HEK293 (cell line): ENCODE measurements at regions not wholly inside any gene's neighbourhood (a gene's known extent, or its start where the extent isn't known, plus 50 kb on each side); places are given as distances from the start of the nearest gene placed in this dataset.

Source experiments
- HOXA7 ChIP-seq: sonication (generic); formaldehyde crosslinking; IDR thresholded peaks from 2 replicates; pipeline ENCODE4 v1.8.1; 2022; ENCODE audit warnings: missing genetic modification reagents, borderline replicate concordance
- MZF1 ChIP-seq: fragments of 450-650 bp; formaldehyde crosslinking; IDR thresholded peaks from 2 replicates; pipeline ENCODE4 v1.5.1; 2017; ENCODE audit warnings: missing biosample characterization, missing genetic modification characterization, borderline replicate concordance
- WT1 ChIP-seq: fragments of 450-650 bp; formaldehyde crosslinking; IDR thresholded peaks from 2 replicates; pipeline ENCODE4 v1.5.1; 2016; ENCODE audit warnings: missing biosample characterization, missing genetic modification characterization
- YY1 ChIP-seq: fragments of 450-650 bp; formaldehyde crosslinking; IDR thresholded peaks from 2 replicates; pipeline ENCODE4 v1.5.1; 2018; ENCODE audit warnings: missing biosample characterization, missing genetic modification characterization
- ZBTB20 ChIP-seq: fragments of 450-650 bp; formaldehyde crosslinking; IDR thresholded peaks from 2 replicates; pipeline ENCODE4 v1.5.1; 2016; ENCODE audit warnings: missing biosample characterization, missing genetic modification characterization
- ZFP37 ChIP-seq: fragments of 450-650 bp; formaldehyde crosslinking; IDR thresholded peaks from 2 replicates; pipeline ENCODE4 v1.5.1; 2016; ENCODE audit warnings: missing biosample characterization, missing genetic modification characterization
- ZNF155 ChIP-seq: fragments of 450-650 bp; formaldehyde crosslinking; IDR thresholded peaks from 2 replicates; pipeline ENCODE4 v1.5.1; 2016; ENCODE audit warnings: missing biosample characterization, missing genetic modification characterization
- ZNF274 ChIP-seq, 2 experiments: fragments of 200-500 bp in 1 of 2; fragments of 450-650 bp in 1 of 2; sonication (Bioruptor generic) in 1 of 2; formaldehyde crosslinking in 1 of 2; IDR thresholded peaks; 2 replicates each; pipeline versions ENCODE4 v1.5.1 to v1.6.1; 2014 to 2016; ENCODE audit warnings: borderline replicate concordance in 1 of 2, inconsistent platforms in 1 of 2, low read length in 1 of 2, missing biosample characterization in 1 of 2, missing genetic modification characterization in 1 of 2
- ZNF354C ChIP-seq: fragments of 450-650 bp; formaldehyde crosslinking; IDR thresholded peaks from 2 replicates; pipeline ENCODE4 v1.5.1; 2016; ENCODE audit warnings: missing biosample characterization, missing genetic modification characterization, low read depth, borderline replicate concordance
- ZNF660 ChIP-seq: fragments of 450-650 bp; IDR thresholded peaks from 2 replicates; pipeline ENCODE4 v1.5.1; 2018; ENCODE audit warnings: missing biosample characterization, mild to moderate bottlenecking, missing genetic modification characterization
- ZNF76 ChIP-seq: fragments of 450-650 bp; formaldehyde crosslinking; IDR thresholded peaks from 2 replicates; pipeline ENCODE4; 2016; ENCODE audit warnings: low read depth, missing biosample characterization, missing genetic modification characterization, borderline replicate concordance
- TF ChIP-seq, protein P1 (sequence below): fragments of 450-650 bp; formaldehyde crosslinking; IDR thresholded peaks from 2 replicates; pipeline ENCODE4 v1.5.1; 2016; ENCODE audit warnings: missing biosample characterization, missing genetic modification characterization
- TF ChIP-seq, protein P2 (sequence below): fragments of 450-650 bp; formaldehyde crosslinking; IDR thresholded peaks from 2 replicates; pipeline ENCODE4 v1.5.1; 2016; ENCODE audit warnings: missing biosample characterization, missing genetic modification characterization

DNA sequence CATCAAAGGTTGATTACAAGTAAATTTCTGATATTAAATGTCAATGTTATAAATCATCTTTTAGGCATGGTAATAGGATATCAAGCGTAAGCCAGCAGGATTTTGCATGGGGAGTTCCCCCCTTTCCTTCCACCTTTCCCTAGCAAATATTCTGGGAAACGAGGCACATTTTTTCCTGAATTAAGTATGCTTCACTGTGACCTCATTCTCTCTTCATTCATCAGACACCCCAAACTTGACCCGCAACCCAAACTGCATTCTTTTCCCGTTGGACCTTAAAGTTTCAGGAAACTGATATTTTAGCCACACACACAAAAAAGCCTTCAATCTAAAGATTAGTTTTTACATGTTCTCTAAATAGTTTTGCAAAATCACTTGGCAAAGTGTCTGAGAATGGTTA is 214.5 kb upstream of the CTAGE1 start:
- no peak for TF ChIP-seq ZNF76 (tag by site-specific recombination)
- TF ChIP-seq ZNF660 (tag by site-specific recombination) = no peak
- TF ChIP-seq, protein P1, sequence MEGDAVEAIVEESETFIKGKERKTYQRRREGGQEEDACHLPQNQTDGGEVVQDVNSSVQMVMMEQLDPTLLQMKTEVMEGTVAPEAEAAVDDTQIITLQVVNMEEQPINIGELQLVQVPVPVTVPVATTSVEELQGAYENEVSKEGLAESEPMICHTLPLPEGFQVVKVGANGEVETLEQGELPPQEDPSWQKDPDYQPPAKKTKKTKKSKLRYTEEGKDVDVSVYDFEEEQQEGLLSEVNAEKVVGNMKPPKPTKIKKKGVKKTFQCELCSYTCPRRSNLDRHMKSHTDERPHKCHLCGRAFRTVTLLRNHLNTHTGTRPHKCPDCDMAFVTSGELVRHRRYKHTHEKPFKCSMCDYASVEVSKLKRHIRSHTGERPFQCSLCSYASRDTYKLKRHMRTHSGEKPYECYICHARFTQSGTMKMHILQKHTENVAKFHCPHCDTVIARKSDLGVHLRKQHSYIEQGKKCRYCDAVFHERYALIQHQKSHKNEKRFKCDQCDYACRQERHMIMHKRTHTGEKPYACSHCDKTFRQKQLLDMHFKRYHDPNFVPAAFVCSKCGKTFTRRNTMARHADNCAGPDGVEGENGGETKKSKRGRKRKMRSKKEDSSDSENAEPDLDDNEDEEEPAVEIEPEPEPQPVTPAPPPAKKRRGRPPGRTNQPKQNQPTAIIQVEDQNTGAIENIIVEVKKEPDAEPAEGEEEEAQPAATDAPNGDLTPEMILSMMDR (tag by site-specific recombination) = no peak
- TF ChIP-seq MZF1 (tag by site-specific recombination) = no peak
- TF ChIP-seq, protein P2, sequence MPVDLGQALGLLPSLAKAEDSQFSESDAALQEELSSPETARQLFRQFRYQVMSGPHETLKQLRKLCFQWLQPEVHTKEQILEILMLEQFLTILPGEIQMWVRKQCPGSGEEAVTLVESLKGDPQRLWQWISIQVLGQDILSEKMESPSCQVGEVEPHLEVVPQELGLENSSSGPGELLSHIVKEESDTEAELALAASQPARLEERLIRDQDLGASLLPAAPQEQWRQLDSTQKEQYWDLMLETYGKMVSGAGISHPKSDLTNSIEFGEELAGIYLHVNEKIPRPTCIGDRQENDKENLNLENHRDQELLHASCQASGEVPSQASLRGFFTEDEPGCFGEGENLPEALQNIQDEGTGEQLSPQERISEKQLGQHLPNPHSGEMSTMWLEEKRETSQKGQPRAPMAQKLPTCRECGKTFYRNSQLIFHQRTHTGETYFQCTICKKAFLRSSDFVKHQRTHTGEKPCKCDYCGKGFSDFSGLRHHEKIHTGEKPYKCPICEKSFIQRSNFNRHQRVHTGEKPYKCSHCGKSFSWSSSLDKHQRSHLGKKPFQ (tag by site-specific recombination) = no peak
- TF ChIP-seq HOXA7 (CRISPR knock-in tag) = no peak
- TF ChIP-seq ZBTB20 (tag by site-specific recombination) = no peak
- TF ChIP-seq WT1 = no peak
- TF ChIP-seq ZNF274 (IDR thresholded peaks at IDR 0.05; ENCODE audit: low read length) = no peak
- TF ChIP-seq ZNF274 (tag by site-specific recombination; IDR thresholded peaks at IDR 0.05; ENCODE audit: borderline replicate concordance) = no peak
- no peak for TF ChIP-seq ZNF155
- no peak for TF ChIP-seq ZFP37 (tag by site-specific recombination)
- no peak for TF ChIP-seq YY1
- TF ChIP-seq ZNF354C (tag by site-specific recombination) = no peak
